Erythroblast (primary cell): ENCODE measurements at regions not wholly inside any gene's neighbourhood (a gene's known extent, or its start where the extent isn't known, plus 50 kb on each side); places are given as distances from the start of the nearest gene placed in this dataset.

ENCODE experiments used
- GATA1 ChIP-seq: IDR thresholded peaks from 2 replicates; pipeline ENCODE4 v1.6.1; 2011; ENCODE audit warnings: low read depth, mild to moderate bottlenecking, control low read depth, low read length, moderate library complexity
- POLR2A ChIP-seq: IDR thresholded peaks from 2 replicates; pipeline ENCODE4 v1.6.1; 2011; ENCODE audit warnings: mild to moderate bottlenecking, low read length

GRCh38 chr16:7209598-7209997, 123.0 kb upstream of the RBFOX1 start:
- TF ChIP-seq GATA1 (no peak), POLR2A (no peak)
